GM21825 (cell line): ENCODE measurements at regions not wholly inside any gene's neighbourhood (a gene's known extent, or its start where the extent isn't known, plus 50 kb on each side); places are given as distances from the start of the nearest gene placed in this dataset.

Experiments
- ATAC-seq: cut with Tn5 transposase; IDR thresholded peaks from one replicate; pipeline ENCODE4 v1.9.1; 2021; ENCODE audit warnings: mild to moderate bottlenecking, moderate library complexity; ENCODE audit not compliant: unreplicated experiment

DNA sequence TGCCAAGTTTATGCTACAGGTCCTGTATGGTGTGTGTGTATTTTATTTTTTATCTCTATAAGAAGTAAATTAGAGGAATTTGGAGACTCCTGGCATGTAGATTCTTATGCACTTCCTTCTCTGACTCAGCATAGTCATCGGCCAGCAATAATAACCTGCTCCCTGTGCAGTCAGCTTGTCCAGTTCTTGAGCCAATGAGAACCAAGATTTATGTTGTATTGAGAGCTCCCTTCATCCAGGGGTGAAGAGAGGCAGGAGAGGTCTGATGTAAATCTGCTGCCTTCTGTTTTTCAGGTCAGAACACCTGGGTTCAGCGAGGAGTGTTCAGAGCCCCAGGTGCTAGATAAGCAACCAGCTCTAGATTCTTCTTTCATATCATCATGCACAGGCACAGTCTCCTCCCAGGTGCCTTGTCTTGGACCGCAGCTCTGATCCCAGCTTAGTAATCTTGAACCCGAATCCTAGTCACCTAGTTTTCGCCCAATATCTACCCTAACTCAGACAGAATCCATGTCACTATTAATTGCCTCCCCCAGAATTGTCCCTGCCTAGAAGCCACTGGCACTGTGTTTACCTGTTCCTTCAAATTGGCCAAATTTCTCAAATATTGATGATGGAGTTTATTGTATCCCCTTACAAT lies 328.2 kb upstream of the NCAM1 start:
- ATAC-seq: no peak

DNA sequence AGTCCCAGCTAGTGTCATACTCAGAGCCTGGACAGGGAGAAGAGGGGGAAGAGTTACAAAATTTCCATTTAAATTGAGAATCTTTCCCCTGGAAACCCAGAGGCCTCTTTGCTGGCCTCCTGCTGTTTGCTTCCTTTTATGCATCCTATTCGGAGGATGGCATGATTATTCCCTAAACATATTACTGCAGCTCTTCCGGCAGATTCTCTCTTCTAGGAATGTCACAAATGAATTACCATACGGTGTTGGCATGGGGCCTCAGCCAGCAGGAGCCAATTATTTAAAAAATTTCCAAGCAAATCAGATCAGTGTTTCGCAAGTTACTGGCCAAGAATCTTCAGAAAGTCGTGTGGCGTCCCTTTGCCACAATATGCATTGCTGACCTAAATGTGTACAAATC lies 326.7 kb upstream of the NCAM1 start:
- ATAC-seq: no peak

DNA sequence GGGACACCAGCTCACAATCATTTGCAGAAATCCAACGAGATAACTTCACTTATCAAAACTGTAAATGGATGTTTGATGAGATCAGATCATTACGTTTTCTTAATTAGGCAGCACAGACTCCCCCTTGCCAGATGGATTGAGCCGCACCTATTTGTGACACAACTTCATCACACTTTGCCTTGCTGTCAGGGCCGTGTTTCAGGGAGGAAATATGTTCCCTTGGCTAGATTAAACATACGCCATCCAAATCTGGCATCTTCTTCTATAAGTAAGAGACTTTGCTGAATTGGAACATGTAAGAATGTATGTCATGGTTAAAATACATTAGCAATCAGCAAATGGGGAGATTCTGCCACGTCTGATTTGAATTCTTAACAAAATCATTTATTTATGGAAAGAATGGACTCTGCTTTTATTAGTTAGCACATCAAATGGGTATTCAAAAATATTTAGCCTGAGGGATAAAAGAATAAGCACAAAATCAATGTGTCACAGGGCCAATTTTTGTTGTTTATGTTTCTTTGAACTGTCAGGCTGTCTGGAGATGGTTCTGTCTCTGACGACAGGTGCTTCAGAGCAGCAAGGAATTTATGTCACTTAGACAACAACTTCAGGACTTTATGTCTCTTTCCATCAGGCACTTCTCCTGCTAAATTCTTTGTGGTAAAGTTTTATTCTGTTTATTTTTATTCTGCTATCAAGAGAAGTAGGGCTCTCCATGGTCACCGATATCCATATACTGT lies 326.1 kb upstream of the NCAM1 start:
- ATAC-seq: no peak

DNA sequence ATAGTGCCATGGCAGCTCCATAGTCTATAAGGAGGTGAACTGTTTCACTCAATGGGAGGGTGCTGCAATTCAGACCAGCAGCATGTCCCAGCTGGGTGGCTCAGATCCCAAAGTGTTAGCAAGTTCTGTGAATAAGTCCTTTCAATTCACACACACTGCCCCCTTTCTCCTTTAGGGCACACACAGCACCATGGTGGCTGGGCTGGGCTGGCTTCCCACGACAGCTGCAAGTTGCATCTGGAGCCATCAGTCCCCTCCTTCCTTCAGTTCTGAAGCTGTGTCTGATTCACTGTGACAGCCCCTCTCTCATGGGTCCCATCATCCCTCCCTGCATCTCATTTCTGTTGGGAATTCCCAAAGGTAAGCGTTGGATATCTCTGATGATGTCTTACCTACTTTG lies 324.1 kb upstream of the NCAM1 start:
- no peak for ATAC-seq

DNA sequence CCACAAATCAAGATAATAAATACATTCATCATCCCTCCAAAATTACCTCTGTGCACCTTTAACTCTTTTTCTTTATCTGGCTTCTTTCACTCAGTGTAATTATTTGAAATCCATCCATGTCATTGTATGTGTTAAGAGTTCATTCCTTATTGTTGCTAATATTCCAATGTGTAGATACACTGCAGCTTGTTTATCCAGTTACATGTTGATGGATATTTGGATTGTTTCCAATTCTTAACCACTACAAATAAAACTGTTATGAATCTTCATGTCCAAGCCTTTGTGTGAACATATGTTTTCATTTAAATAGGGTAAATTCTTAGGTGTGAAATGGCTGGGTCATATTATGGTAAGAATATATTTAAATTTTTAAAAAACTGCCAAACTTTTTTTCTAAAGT lies 323.3 kb upstream of the NCAM1 start:
- no peak for ATAC-seq

DNA sequence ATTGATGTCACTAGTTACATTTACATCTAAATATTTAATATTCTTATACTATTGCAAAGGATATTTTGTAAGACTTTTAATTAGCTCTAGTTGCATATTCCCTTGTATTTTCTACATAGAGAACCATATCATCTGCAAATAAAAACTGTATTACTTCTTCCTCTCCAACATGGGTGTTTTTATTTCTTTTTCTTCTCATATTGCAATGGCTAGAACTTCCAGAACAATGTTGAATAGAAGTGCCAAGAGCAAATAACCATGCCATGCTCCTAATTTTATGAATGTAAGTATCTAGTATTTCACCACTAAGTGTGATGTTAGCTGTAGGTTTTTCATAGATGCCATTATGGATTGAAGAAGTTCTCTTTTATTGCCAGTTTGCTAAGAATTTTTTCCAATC lies 321.8 kb upstream of the NCAM1 start:
- no peak for ATAC-seq

DNA sequence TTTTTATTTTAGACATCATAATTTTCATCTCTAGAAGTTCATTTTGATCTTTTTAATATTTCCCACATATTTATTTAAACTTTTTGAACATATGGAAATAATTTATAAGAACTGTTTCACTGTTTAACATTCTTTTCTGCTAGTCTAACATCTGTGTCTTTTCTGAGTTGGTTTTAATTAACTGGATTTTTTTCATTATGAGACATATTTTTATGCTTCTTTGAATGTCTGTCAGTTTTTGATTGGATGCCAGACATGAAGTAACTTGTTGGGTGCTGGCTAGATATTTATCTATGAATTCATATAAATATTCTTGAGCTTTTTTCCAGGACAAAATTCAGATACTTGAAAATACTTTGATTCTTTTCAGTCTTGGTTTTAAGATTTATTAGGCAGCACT lies 317.8 kb upstream of the NCAM1 start:
- no peak for ATAC-seq

DNA sequence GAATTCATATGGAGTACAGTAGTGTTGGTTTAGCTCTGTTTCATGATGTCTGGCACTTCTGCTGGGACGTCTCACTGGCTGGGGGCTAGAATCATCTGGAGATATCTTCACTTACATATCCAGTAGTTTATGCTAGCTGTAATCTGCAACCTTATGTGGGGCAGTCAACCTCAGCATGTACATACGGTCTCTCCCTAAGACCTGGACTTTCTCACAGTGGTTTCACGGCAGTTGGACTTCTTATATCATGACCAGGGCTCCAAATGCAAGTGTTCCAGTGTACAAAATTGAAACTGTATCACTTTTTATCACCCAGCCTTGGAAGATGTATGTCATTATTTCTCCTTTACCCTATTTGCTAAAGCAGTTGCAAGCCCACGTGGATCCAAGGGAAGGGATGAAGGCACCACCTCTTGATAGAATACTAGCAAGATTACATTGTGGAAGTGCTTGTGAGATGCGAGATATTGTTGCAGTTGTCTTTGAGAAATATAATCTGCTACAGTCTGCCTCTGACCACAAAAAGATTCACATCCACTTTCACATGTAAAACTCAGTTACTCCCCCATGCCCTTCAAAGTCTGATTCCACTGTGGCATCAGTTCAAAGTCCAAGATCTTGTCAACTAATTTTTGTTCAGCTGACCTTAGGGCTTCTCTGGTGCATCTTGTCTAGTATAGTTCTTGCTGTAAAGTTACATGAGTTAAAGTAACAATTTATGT lies 316.6 kb upstream of the NCAM1 start:
- ATAC-seq: no peak

DNA sequence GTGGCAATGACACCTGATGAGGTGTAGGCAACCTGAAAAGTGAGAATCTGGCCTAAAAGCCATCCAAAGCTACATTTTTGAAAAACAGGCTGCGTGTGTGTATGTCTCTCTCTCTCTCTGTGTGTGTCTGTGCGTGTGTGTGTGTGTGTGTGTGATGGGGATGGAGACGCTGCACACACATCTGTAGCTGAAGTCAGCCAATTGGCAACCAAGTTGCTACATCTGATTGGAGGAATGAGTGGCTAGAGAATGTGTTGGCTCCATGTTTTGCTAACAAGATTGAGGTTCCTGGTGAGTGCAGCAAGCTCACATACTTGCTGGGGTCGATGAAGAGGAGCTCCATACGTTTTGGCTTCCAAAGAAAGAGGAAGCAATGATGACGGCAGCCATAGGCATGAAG lies 311.4 kb upstream of the NCAM1 start:
- ATAC-seq: no peak

DNA sequence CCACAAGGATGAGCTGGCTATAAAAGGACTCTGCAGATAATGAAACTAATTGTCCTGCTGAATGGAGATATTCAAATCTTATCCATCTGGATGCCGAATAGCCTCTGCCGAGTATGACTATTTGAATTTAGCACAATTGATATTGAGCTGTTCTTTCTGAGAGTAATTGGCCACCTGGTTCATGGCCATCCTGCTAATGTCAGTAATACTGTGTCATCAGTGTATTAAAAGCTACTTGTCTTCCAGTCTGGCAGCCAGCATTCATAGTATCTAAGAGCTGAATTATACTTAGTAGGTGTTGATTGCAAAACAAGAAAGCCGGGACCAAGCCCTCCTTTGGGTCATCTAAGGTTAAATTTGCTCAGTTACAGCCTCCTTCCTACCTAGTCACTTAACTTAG lies 310.7 kb upstream of the NCAM1 start:
- ATAC-seq: no peak

DNA sequence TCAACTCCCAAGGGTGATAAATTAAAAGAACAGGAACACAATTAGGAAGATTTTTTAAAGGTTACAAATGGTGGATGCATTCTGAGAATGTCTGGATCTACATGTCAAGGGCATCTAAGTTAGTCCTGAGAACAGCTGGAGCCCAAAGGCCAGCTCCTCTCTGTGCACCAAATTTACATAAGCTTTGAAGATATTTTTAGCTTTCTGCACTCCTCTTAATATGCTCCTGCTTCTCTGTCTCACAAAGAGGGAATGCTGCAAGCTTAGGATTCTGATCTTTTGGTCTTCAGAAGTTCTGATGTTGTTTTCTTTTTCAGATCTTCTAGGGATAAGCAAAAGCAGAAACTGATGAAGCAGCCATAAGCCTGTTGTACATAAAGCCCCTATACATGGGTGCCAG lies 309.8 kb upstream of the NCAM1 start:
- ATAC-seq: no peak

DNA sequence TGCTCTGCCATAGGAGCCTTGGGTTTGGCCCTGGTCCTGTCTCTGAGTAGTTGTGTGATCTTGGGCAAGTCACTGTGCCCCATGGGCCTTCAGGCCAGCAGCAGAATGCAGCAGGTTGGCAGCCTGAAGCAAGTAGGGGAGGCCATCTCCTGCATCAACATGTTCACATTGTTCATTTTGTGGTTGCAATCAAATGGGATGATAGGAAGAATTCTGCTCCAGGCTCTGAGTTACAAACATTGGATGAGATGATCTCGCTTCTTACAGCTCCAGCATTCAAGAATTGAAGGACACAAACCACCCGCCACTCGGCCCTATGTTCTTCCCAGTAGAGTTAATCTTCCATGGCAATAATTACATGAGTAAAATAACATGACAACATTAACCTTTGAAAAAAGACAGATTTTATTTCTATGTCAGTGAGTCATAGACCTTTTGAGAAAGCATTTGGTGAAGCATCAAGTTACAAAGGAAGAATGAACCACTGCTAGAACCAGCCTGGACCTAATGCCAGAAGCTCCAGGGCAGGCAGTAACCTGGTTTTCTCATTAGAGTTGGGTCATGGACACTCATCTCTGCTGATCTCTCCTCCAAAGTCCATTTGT lies 308.3 kb upstream of the NCAM1 start:
- no peak for ATAC-seq

DNA sequence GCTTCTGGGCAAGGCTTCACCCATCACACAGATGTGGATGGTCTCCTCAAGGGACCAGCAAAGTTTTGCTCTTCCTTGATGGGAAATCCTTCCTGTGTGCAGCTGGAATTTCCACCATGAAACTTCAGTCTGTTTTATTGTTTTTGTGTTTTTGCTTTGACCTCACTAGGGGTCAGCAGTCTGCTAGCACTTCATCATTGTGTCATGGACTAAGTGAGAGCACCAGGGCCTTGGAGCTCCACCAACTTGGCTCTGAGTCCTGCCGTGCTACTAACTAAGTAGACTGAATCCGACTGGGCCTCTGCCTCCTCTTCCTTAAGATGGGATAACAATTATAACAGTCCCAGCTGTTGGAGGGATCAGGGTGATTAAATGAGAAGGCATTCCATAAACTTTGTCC lies 305.8 kb upstream of the NCAM1 start:
- ATAC-seq: no peak

DNA sequence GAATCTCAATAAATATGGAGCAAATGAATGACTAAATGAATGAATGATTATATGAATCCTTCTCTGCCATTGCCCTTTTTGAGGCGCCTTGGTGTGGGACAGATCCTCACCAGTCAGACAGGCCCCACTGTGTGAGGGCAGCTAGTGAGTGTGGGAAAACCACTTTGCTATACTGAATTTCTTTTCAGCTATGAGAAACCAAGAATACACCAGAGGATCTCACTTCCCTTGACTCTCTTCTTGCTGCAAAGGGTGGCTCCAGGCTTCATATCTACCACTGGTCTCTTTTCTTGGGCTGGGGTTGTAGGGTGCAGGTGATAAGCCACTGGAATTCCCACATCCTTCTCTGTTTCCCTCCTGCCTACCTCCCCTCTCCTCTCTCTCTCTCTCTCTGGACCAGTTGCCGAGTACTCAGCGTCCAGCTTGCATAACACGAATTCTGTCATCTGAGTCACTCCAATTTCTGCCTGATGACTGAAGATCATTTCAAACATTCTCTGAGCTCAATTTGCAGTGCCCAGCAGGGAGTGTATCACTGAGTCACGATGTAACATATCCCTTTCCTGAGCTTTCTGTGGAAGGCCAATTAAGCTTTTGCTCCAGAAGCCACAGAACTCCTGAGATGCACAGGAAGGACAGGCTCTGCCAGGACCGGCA lies 304.3 kb upstream of the NCAM1 start:
- ATAC-seq: no peak

DNA sequence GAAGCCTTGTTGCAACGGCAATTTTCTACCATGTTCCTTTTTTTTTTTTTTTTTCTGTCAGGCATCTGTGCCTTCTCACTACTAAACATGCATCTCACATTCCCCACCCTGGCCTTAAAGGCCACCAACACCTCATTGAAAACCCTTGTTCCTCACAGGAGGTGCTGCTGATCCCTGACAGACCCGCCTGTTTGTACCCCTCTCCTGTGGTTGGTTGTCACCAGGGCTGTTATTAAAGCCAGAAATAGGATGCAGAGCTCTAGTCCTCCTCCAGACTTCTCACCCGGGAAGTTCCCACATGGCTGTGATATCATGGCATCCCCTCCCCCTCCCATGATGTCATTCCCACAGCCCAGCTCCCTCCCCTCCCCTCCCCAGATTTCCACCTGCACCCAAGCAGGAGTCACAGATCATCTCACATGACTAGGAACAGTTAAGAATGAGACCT lies 302.8 kb upstream of the NCAM1 start:
- no peak for ATAC-seq

DNA sequence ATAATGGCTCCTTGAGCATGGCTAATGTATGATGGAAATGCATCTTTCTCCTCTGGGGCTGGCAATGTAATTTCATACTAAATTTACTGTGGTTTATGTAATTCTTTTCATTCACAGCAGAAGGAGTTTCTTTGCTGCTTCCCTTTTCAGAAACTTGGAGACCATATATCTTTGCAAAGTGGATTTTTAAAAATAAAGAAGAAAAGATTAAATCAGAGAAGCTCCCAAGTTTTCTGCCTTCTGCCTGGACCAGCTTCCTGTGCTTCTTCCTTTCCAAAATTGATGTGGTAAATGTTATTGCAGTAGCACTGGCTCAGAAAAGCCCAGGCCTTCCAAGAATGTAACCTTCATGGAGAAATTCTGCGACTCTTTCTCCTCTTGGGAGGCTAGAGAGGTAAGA lies 300.1 kb upstream of the NCAM1 start:
- no peak for ATAC-seq

DNA sequence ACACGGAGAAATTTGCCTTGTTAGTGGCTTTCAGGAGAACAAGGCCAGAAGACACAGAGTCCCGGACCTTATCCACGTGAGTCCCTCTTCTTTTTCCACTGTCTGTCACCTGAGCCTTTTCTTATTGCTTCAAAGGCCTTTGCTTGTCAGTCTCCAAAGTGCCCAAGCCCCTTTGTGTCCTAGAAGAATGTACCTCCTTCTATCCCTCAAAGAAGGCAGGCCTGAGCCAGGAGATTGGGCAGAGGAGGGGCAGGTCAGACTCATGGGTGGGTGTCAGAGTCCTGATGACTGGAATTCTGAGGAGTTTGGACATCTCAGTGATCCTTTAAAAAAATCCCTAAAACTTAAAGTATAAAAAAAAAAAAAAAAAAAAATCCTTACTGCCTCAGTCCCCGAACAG lies 299.6 kb upstream of the NCAM1 start:
- no peak for ATAC-seq

DNA sequence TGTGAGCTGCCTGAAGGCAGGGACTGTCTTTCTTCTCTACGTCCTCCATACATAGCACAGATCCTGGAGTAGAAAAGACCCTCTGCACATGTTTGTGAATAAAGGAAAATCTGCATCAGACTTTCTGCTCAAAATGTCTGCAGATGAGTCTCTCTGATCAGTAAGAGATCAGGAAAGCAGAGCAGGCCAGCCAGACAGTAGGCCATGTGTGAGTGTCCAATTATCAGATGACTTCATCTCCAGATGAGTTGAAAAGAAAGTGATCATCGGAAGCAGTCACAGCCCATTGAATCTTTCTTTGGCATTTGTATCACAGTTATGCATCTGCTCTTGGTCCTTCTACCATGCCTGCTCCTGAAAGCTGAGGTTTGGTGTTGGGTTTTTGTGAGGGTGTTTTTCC lies 298.7 kb upstream of the NCAM1 start:
- ATAC-seq: no peak

DNA sequence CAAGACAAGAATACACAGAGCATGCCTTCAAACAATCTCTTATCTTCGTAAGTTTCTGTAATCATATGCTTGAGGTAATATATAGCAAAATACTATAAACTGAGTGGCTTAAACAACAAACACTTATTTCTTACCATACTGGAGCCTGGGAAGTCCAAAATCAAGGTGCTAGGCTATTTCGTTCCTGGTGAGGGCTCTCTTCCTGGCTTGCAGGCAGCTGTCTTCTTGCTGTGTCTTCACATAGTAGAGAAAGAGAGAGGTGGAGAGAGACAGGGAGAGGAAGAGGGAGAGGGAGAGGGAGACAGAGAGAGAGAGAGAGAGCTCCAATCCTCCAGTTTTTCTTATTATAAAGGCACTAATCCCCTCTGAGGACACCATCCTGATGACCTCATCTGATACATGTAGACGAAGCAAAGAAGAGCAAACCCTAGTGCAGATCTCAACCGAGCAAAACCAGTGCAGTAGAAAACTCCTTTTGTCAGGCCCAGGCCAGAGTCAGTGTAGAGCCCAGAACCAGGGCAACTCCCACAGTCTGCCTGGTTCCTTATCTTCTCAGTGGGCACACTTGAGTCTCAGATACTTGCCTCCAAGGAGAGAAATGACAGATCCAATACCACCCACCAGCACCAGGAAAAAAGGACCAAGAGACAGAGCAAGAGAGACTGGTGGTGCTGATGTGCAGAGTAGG lies 297.1 kb upstream of the NCAM1 start:
- no peak for ATAC-seq

DNA sequence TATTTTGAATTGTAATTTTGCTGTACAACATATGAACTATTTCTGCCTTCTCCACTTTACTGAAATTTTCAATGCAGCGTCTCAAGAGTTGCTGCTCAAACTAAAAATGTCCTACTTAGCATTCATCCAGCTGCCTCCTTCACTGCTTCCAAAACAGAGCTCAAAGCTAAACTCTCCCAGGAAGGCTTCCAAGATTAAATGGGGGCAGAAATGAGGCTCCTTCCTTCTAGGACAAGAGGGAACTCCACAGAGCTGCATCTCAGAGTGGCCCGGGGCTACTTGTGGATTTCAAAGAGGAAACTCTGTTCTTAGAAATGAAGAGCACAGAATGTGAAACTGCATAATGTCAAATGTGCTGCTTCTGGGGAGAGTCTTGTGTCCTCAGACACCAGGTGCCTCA lies 295.9 kb upstream of the NCAM1 start:
- ATAC-seq: no peak

DNA sequence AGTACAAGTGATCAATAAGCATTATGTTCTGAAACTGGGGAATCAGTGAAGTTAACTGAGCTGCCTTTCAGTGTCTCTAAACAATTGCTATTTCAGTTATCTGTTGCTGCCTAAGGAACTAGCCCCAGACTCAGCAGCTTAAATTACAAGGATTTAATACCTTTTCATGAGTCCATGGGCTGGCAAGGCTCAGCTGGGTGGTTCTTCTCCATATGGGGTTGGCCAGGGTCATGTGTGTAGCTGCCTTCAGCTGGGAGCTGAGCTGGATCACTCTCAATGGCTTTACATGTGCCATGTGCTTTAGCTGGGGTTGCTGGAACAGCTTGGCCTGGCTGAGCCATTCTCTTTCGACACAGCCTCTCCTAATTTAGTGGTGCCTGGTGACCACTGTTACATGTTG lies 295.0 kb upstream of the NCAM1 start:
- no peak for ATAC-seq
